ENCODE measurements at regions not wholly inside any gene's neighbourhood (a gene's known extent, or its start where the extent isn't known, plus 50 kb on each side); places are given as distances from the start of the nearest gene placed in this dataset.
"Not testable (repeated sequence)": the region's sequence is repeated elsewhere in the genome, so short reads cannot be mapped to it uniquely, and the experiment has no call there.

GRCh38 chr10:34889004-34889869, 74.1 kb upstream of the PARD3 start:
- H3K9me3 ChIP-seq (ENCODE audit: control insufficient read depth, low read length) = no peaks in the 10 kb centered on the region
- WGBS, 2 experiments (ENCODE audit: insufficient coverage in 2 of 2) = 81 to 88% methylated on average over 13 of the region's 16 CpGs
- H3K36me3 ChIP-seq (ENCODE audit: control insufficient read depth, insufficient read depth, low read length) = no peaks in the 10 kb centered on the region
- H3K27ac ChIP-seq (ENCODE audit: low read depth, low read length, severe bottlenecking) = no peak overlapping the region
- H3K4me1 ChIP-seq (ENCODE audit: control insufficient read depth, insufficient read depth, low read length, poor library complexity, severe bottlenecking) = no peaks in the 10 kb centered on the region
- H3K4me3 ChIP-seq (ENCODE audit: extremely low read depth, insufficient read depth, low read length, poor library complexity, severe bottlenecking) = no peak overlapping the region

DNA sequence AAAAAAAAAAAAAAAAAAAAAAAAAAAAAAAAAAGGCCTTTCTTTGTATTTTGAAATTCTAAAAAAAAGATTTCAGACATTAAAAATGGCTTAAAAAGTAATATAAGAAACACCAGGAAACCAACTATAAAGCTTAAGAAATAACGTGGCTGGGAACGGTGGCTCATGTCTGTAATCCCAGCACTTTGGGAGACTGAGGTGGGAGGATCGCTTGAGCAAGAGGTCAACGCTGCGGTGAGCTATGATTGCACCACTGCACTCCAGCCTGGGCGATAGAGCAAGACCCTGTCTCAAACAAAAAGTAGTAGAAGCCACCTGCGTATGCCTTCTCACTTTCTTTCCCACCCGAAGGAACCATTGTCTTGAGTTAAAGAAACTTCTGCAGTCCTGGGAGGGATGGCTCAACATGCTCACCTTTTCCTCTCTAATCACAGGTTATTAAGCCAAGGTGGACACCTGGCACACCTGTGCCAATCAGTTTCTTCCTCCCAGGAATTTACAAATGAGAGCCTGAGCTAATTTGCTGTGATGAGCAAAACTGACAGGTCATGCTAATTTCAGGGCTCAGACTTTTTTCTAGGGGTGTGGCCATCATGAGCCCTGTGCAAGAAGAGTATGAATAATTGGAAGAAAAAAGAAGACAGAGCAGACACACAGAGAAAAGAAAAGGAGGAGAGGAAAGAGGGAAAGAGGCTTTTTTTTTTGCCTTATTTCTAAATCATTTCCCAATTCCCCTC, 72.0 kb upstream of the PARD3 start:
- Histone ChIP-seq H3K4me1 (ENCODE audit: control insufficient read depth, insufficient read depth, low read length, poor library complexity, severe bottlenecking) (no peaks in the 10 kb centered on the region), H3K36me3 (ENCODE audit: control insufficient read depth, insufficient read depth, low read length) (no peaks in the 10 kb centered on the region), H3K4me3 (ENCODE audit: extremely low read depth, insufficient read depth, low read length, poor library complexity, severe bottlenecking) (no peak overlapping the region), H3K9me3 (ENCODE audit: control insufficient read depth, low read length) (no peaks in the 10 kb centered on the region), H3K27ac (ENCODE audit: low read depth, low read length, severe bottlenecking) (no peak overlapping the region)
- 93 to 96% methylated on average over 8 of the region's 8 CpGs for WGBS, 2 experiments (ENCODE audit: insufficient coverage in 2 of 2)

DNA sequence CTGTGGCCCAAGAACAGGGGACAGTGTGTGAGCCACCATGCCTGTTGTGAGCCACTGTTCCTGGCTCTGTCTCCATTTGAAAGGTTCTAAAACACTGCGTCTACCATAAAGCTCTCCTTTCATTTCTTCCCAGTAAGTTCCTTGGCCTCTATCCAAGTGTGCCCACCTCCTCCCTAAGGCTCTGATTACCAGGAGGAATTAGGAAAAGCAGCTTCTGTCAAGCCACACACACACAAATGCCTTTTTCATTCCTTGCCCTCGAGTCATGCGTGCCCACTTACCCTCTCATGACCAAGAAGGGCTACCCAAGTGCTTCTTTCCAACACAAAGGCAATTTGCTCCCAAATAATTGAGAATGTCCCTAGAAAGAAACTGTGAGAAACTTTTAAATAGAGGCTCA, 70.8 kb upstream of the PARD3 start:
- Histone ChIP-seq H3K4me3 (ENCODE audit: extremely low read depth, insufficient read depth, low read length, poor library complexity, severe bottlenecking) (no peak overlapping the region), H3K9me3 (ENCODE audit: control insufficient read depth, low read length) (no peaks in the 10 kb centered on the region)

GRCh38 chr10:34885011-34885410, 69.9 kb upstream of the PARD3 start:
- Histone ChIP-seq H3K4me1 (ENCODE audit: control insufficient read depth, insufficient read depth, low read length, poor library complexity, severe bottlenecking) (no peaks in the 10 kb centered on the region), H3K27ac (ENCODE audit: low read depth, low read length, severe bottlenecking) (no peak overlapping the region), H3K9me3 (ENCODE audit: control insufficient read depth, low read length) (no peaks in the 10 kb centered on the region), H3K36me3 (ENCODE audit: control insufficient read depth, insufficient read depth, low read length) (no peaks in the 10 kb centered on the region), H3K4me3 (ENCODE audit: extremely low read depth, insufficient read depth, low read length, poor library complexity, severe bottlenecking) (no peak overlapping the region)
- 95 to 97% methylated on average over 3 of the region's 4 CpGs for WGBS, 2 experiments (ENCODE audit: insufficient coverage in 2 of 2)

More for the DNA sequence above, 70.8 kb upstream of the PARD3 start:
- 75 to 89% methylated on average over 3 of the region's 3 CpGs for WGBS, 2 experiments (ENCODE audit: insufficient coverage in 2 of 2)
- H3K36me3 ChIP-seq (ENCODE audit: control insufficient read depth, insufficient read depth, low read length) = no peaks in the 10 kb centered on the region
- H3K4me1 ChIP-seq (ENCODE audit: control insufficient read depth, insufficient read depth, low read length, poor library complexity, severe bottlenecking) = no peaks in the 10 kb centered on the region
- no peak overlapping the region for H3K27ac ChIP-seq (ENCODE audit: low read depth, low read length, severe bottlenecking)

DNA sequence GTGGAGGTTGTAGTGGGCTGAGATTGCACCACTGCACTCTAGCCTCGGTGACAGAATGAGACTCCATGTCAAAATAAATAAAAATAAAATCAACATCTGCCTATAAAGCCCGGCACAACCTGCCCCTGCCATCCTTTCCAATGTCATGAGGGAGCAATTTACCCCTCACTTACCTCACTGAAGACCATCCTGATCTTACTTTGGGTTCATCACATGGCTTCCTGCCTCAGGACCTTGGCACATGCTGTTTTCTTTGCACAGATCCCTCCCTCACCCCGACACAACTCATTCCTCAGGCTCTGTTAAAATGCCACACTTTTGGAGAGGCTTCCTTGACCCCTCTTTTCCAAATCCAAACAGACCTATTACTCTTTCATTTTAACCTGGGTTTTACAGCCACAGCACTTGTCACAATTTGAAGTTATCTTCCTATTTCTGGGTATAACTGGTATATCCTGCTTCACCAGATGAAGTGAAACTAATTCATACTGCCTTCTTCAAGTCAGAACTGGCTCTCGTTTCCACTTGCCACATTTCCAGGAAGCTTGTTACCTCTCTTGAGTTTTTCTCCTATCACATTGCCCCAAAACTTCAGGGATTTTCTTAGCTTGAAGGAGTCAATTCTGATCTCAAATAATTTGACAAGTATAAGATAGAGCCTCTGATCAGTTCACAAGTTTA, 69.3 kb upstream of the PARD3 start:
- Histone ChIP-seq H3K4me1 (ENCODE audit: control insufficient read depth, insufficient read depth, low read length, poor library complexity, severe bottlenecking) (no peaks in the 10 kb centered on the region), H3K4me3 (ENCODE audit: extremely low read depth, insufficient read depth, low read length, poor library complexity, severe bottlenecking) (no peak overlapping the region), H3K9me3 (ENCODE audit: control insufficient read depth, low read length) (no peaks in the 10 kb centered on the region), H3K36me3 (ENCODE audit: control insufficient read depth, insufficient read depth, low read length) (no peaks in the 10 kb centered on the region), H3K27ac (ENCODE audit: low read depth, low read length, severe bottlenecking) (no peak overlapping the region)
- 86 to 94% methylated on average over 4 of the region's 4 CpGs for WGBS, 2 experiments (ENCODE audit: insufficient coverage in 2 of 2)

DNA sequence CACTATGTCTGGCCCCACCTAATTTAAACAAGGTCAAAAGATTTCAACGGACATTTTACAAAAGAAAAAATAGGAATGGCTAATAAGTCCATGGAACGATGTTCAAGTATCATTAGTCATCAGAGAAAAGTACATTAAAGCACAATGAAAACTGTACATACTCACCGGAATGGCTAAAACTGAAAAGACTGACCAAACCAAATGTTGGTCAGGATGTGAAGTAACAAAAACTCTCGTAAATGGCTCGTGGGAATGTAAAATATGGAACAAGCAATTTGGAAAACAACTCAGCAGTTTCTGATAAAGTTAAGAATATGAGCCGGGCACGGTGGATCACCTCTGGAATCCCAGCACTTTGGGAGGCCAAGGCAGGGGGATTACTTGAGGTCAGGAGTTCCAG, 65.7 kb upstream of the PARD3 start:
- 94% methylated on average over 5 to 7 of the region's 7 CpGs for WGBS, 2 experiments (ENCODE audit: insufficient coverage in 2 of 2)
- Histone ChIP-seq H3K36me3 (ENCODE audit: control insufficient read depth, insufficient read depth, low read length) (no peaks in the 10 kb centered on the region), H3K27ac (ENCODE audit: low read depth, low read length, severe bottlenecking) (no peak overlapping the region), H3K4me3 (ENCODE audit: extremely low read depth, insufficient read depth, low read length, poor library complexity, severe bottlenecking) (no peak overlapping the region), H3K9me3 (ENCODE audit: control insufficient read depth, low read length) (no peaks in the 10 kb centered on the region), H3K4me1 (ENCODE audit: control insufficient read depth, insufficient read depth, low read length, poor library complexity, severe bottlenecking) (no peaks in the 10 kb centered on the region)

GRCh38 chr10:34878651-34879050, 63.6 kb upstream of the PARD3 start:
- not testable (repeated sequence) for H3K36me3 ChIP-seq (ENCODE audit: control insufficient read depth, insufficient read depth, low read length); H3K4me3 ChIP-seq (ENCODE audit: extremely low read depth, insufficient read depth, low read length, poor library complexity, severe bottlenecking); H3K9me3 ChIP-seq (ENCODE audit: control insufficient read depth, low read length); H3K4me1 ChIP-seq (ENCODE audit: control insufficient read depth, insufficient read depth, low read length, poor library complexity, severe bottlenecking); H3K27ac ChIP-seq (ENCODE audit: low read depth, low read length, severe bottlenecking)
- no CpG with 5 or more reads among the region's 1 CpG for WGBS, 2 experiments (ENCODE audit: insufficient coverage in 2 of 2)

DNA sequence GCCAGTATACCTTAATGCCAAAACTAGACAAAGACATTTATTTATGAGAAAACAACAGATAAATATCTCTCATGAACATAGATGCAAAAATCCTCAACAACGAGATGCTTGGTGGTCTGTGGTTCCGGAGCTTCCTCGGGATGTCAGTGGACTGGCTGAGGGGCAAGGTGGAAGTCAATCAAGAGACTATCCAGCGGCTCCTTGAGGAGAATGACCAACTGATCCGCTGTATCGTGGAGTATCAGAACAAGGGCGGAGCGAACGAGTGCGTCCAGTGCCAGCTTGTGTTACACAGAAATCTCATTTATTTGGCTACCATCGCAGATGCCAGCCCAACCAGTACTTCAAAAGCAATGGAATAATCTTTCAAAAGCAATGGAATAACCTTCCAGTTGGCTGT, 60.0 kb upstream of the PARD3 start:
- H3K4me3 ChIP-seq (ENCODE audit: extremely low read depth, insufficient read depth, low read length, poor library complexity, severe bottlenecking) = no peak overlapping the region
- H3K4me1 ChIP-seq (ENCODE audit: control insufficient read depth, insufficient read depth, low read length, poor library complexity, severe bottlenecking) = no peaks in the 10 kb centered on the region
- no peaks in the 10 kb centered on the region for H3K36me3 ChIP-seq (ENCODE audit: control insufficient read depth, insufficient read depth, low read length)
- 98 to 99% methylated on average over 8 to 10 of the region's 11 CpGs for WGBS, 2 experiments (ENCODE audit: insufficient coverage in 2 of 2)
- no peak overlapping the region for H3K27ac ChIP-seq (ENCODE audit: low read depth, low read length, severe bottlenecking)
- H3K9me3 ChIP-seq (ENCODE audit: control insufficient read depth, low read length) = no peaks in the 10 kb centered on the region

DNA sequence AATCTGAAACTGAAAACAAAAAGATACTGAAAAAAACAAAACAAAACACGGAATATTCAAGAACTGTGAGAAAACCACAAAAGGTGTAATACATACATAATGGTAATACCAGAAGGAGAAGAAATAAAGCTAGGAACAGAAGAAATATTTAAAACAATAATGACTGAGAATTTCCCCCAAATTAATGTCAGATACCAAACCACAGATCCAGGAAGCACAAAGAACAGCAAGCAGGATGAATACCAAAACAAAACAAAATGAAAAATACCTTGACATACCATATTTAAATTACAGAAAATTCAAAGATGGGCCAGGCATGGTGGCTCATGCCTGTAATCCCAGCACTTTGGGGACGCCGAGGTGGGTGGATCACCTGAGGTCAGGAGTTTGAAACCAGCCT, 57.7 kb upstream of the PARD3 start:
- Histone ChIP-seq H3K4me3 (ENCODE audit: extremely low read depth, insufficient read depth, low read length, poor library complexity, severe bottlenecking) (no peak overlapping the region), H3K36me3 (ENCODE audit: control insufficient read depth, insufficient read depth, low read length) (no peaks in the 10 kb centered on the region), H3K27ac (ENCODE audit: low read depth, low read length, severe bottlenecking) (no peak overlapping the region), H3K9me3 (ENCODE audit: control insufficient read depth, low read length) (no peaks in the 10 kb centered on the region), H3K4me1 (ENCODE audit: control insufficient read depth, insufficient read depth, low read length, poor library complexity, severe bottlenecking) (no peaks in the 10 kb centered on the region)
- 100% methylated on average over 1 of the region's 3 CpGs; no CpG with 5 or more reads in 1 of the 2 experiments for WGBS, 2 experiments (ENCODE audit: insufficient coverage in 2 of 2)

- Histone ChIP-seq H3K27ac (ENCODE audit: low read depth, low read length, severe bottlenecking) (no peak overlapping the region), H3K9me3 (ENCODE audit: control insufficient read depth, low read length) (no peaks in the 10 kb centered on the region), H3K4me1 (ENCODE audit: control insufficient read depth, insufficient read depth, low read length, poor library complexity, severe bottlenecking) (no peaks in the 10 kb centered on the region), H3K4me3 (ENCODE audit: extremely low read depth, insufficient read depth, low read length, poor library complexity, severe bottlenecking) (no peak overlapping the region), H3K36me3 (ENCODE audit: control insufficient read depth, insufficient read depth, low read length) (no peaks in the 10 kb centered on the region)
- WGBS, 2 experiments (ENCODE audit: insufficient coverage in 2 of 2) = 91 to 93% methylated on average over 8 to 9 of the region's 11 CpGs
Measured at GRCh38 chr10:34869135-34869836, 54.2 kb upstream of the PARD3 start.
